Esophagus muscularis mucosa (tissue), 4 donors: ENCODE measurements at regions not wholly inside any gene's neighbourhood (a gene's known extent, or its start where the extent isn't known, plus 50 kb on each side); places are given as distances from the start of the nearest gene placed in this dataset.
A peak's percentile ranks its signal among the peaks of the same experiment; 100 is the strongest.

Experiments
- DNase-seq: peaks from one replicate; pipeline ENCODE4 v3.0.0-alpha.2; 2017; ENCODE audit errors: extremely low spot score
- H3K27ac ChIP-seq, 4 donors: fragments of 200-600 bp; sonication (generic); replicated peaks in 1 of 4; 1 replicate in 3 of 4; 2 replicates in 1 of 4; pipeline ENCODE4 v1.5.1; 2016 to 2019; ENCODE audit warnings: mild to moderate bottlenecking in 1 of 4
- H3K27me3 ChIP-seq, 4 donors: fragments of 200-600 bp; sonication (generic); one replicate each; pipeline versions ENCODE4 v1.5.1 to v1.6.0; 2016 to 2019
- H3K36me3 ChIP-seq, 4 donors: fragments of 200-600 bp; sonication (generic); one replicate each; pipeline ENCODE4 v1.5.1; 2016 to 2019
- H3K4me1 ChIP-seq, 4 donors: fragments of 200-600 bp; sonication (generic); one replicate each; pipeline ENCODE4 v1.5.1; 2016 to 2019
- H3K4me3 ChIP-seq, 4 donors: fragments of 200-600 bp; sonication (generic); 1 replicate in 2 of 4; 2 replicates in 2 of 4; pipeline ENCODE4 v1.5.1; 2016 to 2019; ENCODE audit warnings: mild to moderate bottlenecking in 4 of 4, moderate library complexity in 1 of 4
- H3K9me3 ChIP-seq, 4 donors: fragments of 200-600 bp; sonication (generic); 1 replicate in 3 of 4; 2 replicates in 1 of 4; pipeline ENCODE4 v1.5.1; 2016 to 2019
- CTCF ChIP-seq, 3 experiments: fragments of 200-600 bp in 2 of 3; fragments of 450-650 bp in 1 of 3; sonication (generic) in 2 of 3; IDR thresholded peaks; one replicate each; pipeline ENCODE4 v1.5.1; 2017 to 2019; ENCODE audit warnings: antibody characterized with exemption in 3 of 3, mild to moderate bottlenecking in 2 of 3, moderate library complexity in 1 of 3
- EP300 ChIP-seq: sonication (generic); formaldehyde crosslinking; IDR thresholded peaks from one replicate; pipeline ENCODE4 v1.6.1; 2017; ENCODE audit warnings: antibody characterized with exemption
- POLR2A ChIP-seq: fragments of 450-650 bp; IDR thresholded peaks from one replicate; pipeline ENCODE4 v1.6.1; 2017; ENCODE audit warnings: antibody characterized with exemption, moderate library complexity, mild to moderate bottlenecking, low read depth
- POLR2AphosphoS5 ChIP-seq, 2 donors: sonication (generic); formaldehyde crosslinking; IDR thresholded peaks; one replicate each; pipeline ENCODE4 v1.6.1; 2017; ENCODE audit warnings: antibody characterized with exemption in 2 of 2
- WGBS: methylation state at CpG from one replicate; pipeline ENCODE4 v1.1.5; 2018; 5-methylcytosine and 5-hydroxymethylcytosine counted together
- intact Hi-C: fragments of 100-400 bp; cut with DNase I; formaldehyde crosslinking; loops from one replicate; pipeline ENCODE4 v1.15.1; 2023

- WGBS = 92% methylated on average over 2 of the region's 3 CpGs
- H3K27me3 ChIP-seq = peaks cover 0 to 51% (median 0%) of the 10 kb centered on the region in 4 donors
- no peak for TF ChIP-seq POLR2AphosphoS5 (IDR thresholded peaks at IDR 0.05)
- no peak for TF ChIP-seq EP300
- no peak for TF ChIP-seq POLR2A
- TF ChIP-seq CTCF (IDR thresholded peaks at IDR 0.05) = no peak
- peaks cover 0 to 14% (median 13%) of the 10 kb centered on the region in 4 donors for H3K4me1 ChIP-seq
- DNase-seq = no peak
- no peaks in the 10 kb centered on the region for H3K36me3 ChIP-seq
- no peak overlapping the region for H3K4me3 ChIP-seq
- intact Hi-C loops = no loop called here
- H3K9me3 ChIP-seq = no peaks in the 10 kb centered on the region
- no peak overlapping the region for H3K27ac ChIP-seq
Observed at GRCh38 chr11:31872076-31872443, 60.9 kb upstream of the PAX6 start.

- H3K36me3 ChIP-seq = no peaks in the 10 kb centered on the region
- intact Hi-C loops = no loop called here
- H3K27me3 ChIP-seq = peaks cover 0 to 49% (median 0%) of the 10 kb centered on the region in 4 donors
Observed at GRCh38 chr11:31871310-31872075, 60.4 kb upstream of the PAX6 start.

GRCh38 chr11:31870609-31871309, 59.6 kb upstream of the PAX6 start:
- no peaks in the 10 kb centered on the region for H3K36me3 ChIP-seq
- no peak for DNase-seq
- H3K4me3 ChIP-seq = no peak overlapping the region
- H3K27me3 ChIP-seq = peaks cover 0 to 45% (median 0%) of the 10 kb centered on the region in 4 donors
- no peaks in the 10 kb centered on the region for H3K9me3 ChIP-seq
- 26% methylated on average over 13 of the region's 13 CpGs for WGBS
- TF ChIP-seq EP300 (no peak), CTCF (IDR thresholded peaks at IDR 0.05) (peak; percentile 27 to 51 (median 30)), POLR2A (no peak)
- no peak overlapping the region for H3K27ac ChIP-seq
- intact Hi-C loops = no loop called here
- peaks cover 0 to 14% (median 13%) of the 10 kb centered on the region in 4 donors for H3K4me1 ChIP-seq

More at GRCh38 chr11:31871310-31872075, 60.4 kb upstream of the PAX6 start:
- no peak for DNase-seq
- Histone ChIP-seq H3K4me3 (no peak overlapping the region), H3K4me1 (peaks cover 0 to 14% (median 13%) of the 10 kb centered on the region in 4 donors), H3K27ac (no peak overlapping the region), H3K9me3 (no peaks in the 10 kb centered on the region)
- WGBS = 66% methylated on average over 8 of the region's 10 CpGs
- TF ChIP-seq POLR2AphosphoS5 (IDR thresholded peaks at IDR 0.05) (no peak), EP300 (no peak), POLR2A (no peak), CTCF (IDR thresholded peaks at IDR 0.05) (no peak)

GRCh38 chr11:31869986-31870385, 58.9 kb upstream of the PAX6 start:
- DNase-seq = no peak
- no peak overlapping the region for H3K4me3 ChIP-seq
- 90% methylated on average over 5 of the region's 5 CpGs for WGBS
- H3K27me3 ChIP-seq = peaks cover 0 to 51% (median 0%) of the 10 kb centered on the region in 4 donors
- H3K4me1 ChIP-seq = peaks cover 0 to 14% (median 13%) of the 10 kb centered on the region in 4 donors
- no peak for TF ChIP-seq POLR2A
- TF ChIP-seq EP300 = no peak
- no peak for TF ChIP-seq POLR2AphosphoS5 (IDR thresholded peaks at IDR 0.05)
- no peak for TF ChIP-seq CTCF (IDR thresholded peaks at IDR 0.05)
- intact Hi-C loops = no loop called here
- H3K27ac ChIP-seq = no peak overlapping the region
- no peaks in the 10 kb centered on the region for H3K36me3 ChIP-seq
- H3K9me3 ChIP-seq = no peaks in the 10 kb centered on the region
